Naive thymus-derived CD4-positive, alpha-beta T cell (primary cell): ENCODE measurements at regions not wholly inside any gene's neighbourhood (a gene's known extent, or its start where the extent isn't known, plus 50 kb on each side); places are given as distances from the start of the nearest gene placed in this dataset.

ENCODE experiments used
- ATAC-seq: fragments of 150-1000 bp; cut with Tn5 transposase; 2 replicates; pipeline ENCODE4 v1.10.0; 2021; ENCODE audit warnings: mild to moderate bottlenecking, moderate library complexity
- CTCF ChIA-PET: fragments of 350-600 bp; sonication (Branson Sonifier 250); formaldehyde crosslinking; loops from one replicate; lab custom pipeline; 2021; ENCODE audit warnings: antibody characterized with exemption; lab: Charles Lee
- POLR2A ChIA-PET: fragments of 350-600 bp; sonication (Branson Sonifier 250); formaldehyde crosslinking; loops from one replicate; lab custom pipeline; 2021; ENCODE audit warnings: antibody characterized with exemption, inconsistent platforms; lab: Charles Lee
- DNase-seq, 9 donors: peaks; one replicate each; pipeline versions ENCODE4 v3.0.0 to v3.0.0-alpha.2; 2020 to 2022; ENCODE audit warnings: mixed read lengths in 1 of 9
- H3K27ac ChIP-seq: one replicate; pipeline ENCODE4 v1.7.0; 2013; ENCODE audit warnings: mild to moderate bottlenecking, low read depth, low read length, moderate library complexity
- H3K27me3 ChIP-seq, 2 donors: one replicate each; pipeline ENCODE4 v1.7.0; 2013; ENCODE audit warnings: low read length in 2 of 2, mild to moderate bottlenecking in 2 of 2, moderate library complexity in 2 of 2; ENCODE audit not compliant: control insufficient read depth in 2 of 2, insufficient read depth in 2 of 2
- H3K36me3 ChIP-seq, 3 experiments: 1 replicate in 2 of 3; 2 replicates in 1 of 3; pipeline ENCODE4 v1.7.0; 2013; ENCODE audit warnings: low read length in 3 of 3, mild to moderate bottlenecking in 3 of 3, moderate library complexity in 1 of 3; ENCODE audit not compliant: insufficient read depth in 3 of 3, control insufficient read depth in 2 of 3
- H3K4me1 ChIP-seq, 2 donors: one replicate each; pipeline ENCODE4 v1.7.0; 2013; ENCODE audit warnings: low read length in 2 of 2, mild to moderate bottlenecking in 2 of 2, moderate library complexity in 1 of 2; ENCODE audit not compliant: control insufficient read depth in 2 of 2, insufficient read depth in 2 of 2
- H3K4me3 ChIP-seq: 2 replicates; pipeline ENCODE4 v1.7.0; 2013; ENCODE audit warnings: mild to moderate bottlenecking, low read length
- H3K9me3 ChIP-seq, 3 experiments: 1 replicate in 2 of 3; 2 replicates in 1 of 3; pipeline ENCODE4 v1.7.0; 2013; ENCODE audit warnings: low read length in 3 of 3; ENCODE audit not compliant: control insufficient read depth in 2 of 3
- H3K27ac Mint-ChIP-seq, 9 donors: one replicate each; pipeline ENCODE4 v1.8.0; 2020 to 2022; ENCODE audit warnings: mixed read lengths in 9 of 9, mild to moderate bottlenecking in 8 of 9, moderate library complexity in 5 of 9, inconsistent platforms in 2 of 9
- H3K27me3 Mint-ChIP-seq, 5 donors: one replicate each; pipeline ENCODE4 v1.8.0; 2021 to 2022; ENCODE audit warnings: mixed read lengths in 5 of 5, mild to moderate bottlenecking in 1 of 5
- H3K36me3 Mint-ChIP-seq, 5 donors: one replicate each; pipeline ENCODE4 v1.8.0; 2020 to 2022; ENCODE audit warnings: mixed read lengths in 5 of 5, mild to moderate bottlenecking in 3 of 5, inconsistent platforms in 1 of 5
- H3K4me1 Mint-ChIP-seq, 7 donors: one replicate each; pipeline ENCODE4 v1.8.0; 2020 to 2022; ENCODE audit warnings: mixed read lengths in 7 of 7, mild to moderate bottlenecking in 3 of 7, inconsistent platforms in 1 of 7
- H3K4me3 Mint-ChIP-seq, 10 donors: one replicate each; pipeline ENCODE4 v1.8.0; 2020 to 2022; ENCODE audit warnings: mild to moderate bottlenecking in 10 of 10, mixed read lengths in 10 of 10, moderate library complexity in 6 of 10, inconsistent platforms in 2 of 10
- H3K9me3 Mint-ChIP-seq, 11 donors: one replicate each; pipeline ENCODE4 v1.8.0; 2020 to 2022; ENCODE audit warnings: mixed read lengths in 11 of 11, mild to moderate bottlenecking in 4 of 11, inconsistent platforms in 1 of 11, moderate library complexity in 1 of 11
- intact Hi-C, 2 donors: fragments of 100-400 bp; cut with micrococcal nuclease; formaldehyde crosslinking; loops; one replicate each; pipeline ENCODE4 v1.15.1; 2023

- CTCF ChIA-PET: no interaction called here
- no peaks in the 10 kb centered on the region for H3K36me3 Mint-ChIP-seq
- POLR2A ChIA-PET: no interaction called here
- peaks cover 0 to 7% (median 0%) of the 10 kb centered on the region in 11 donors for H3K9me3 Mint-ChIP-seq
- no peak overlapping the region for H3K27ac Mint-ChIP-seq
- H3K4me3 Mint-ChIP-seq: no peak overlapping the region
- peaks cover 0 to 11% (median 0%) of the 10 kb centered on the region in 5 donors for H3K27me3 Mint-ChIP-seq
- Histone ChIP-seq H3K4me1 (no peaks in the 10 kb centered on the region), H3K9me3 (no peaks in the 10 kb centered on the region), H3K36me3 (no peaks in the 10 kb centered on the region), H3K27me3 (no peaks in the 10 kb centered on the region), H3K27ac (no peak overlapping the region), H3K4me3 (no peak overlapping the region)
- H3K4me1 Mint-ChIP-seq: peaks cover 0 to 6% (median 0%) of the 10 kb centered on the region in 7 donors
- no peak for DNase-seq
- peak; percentile 24 for ATAC-seq
- intact Hi-C loops: no loop called here
Observed at GRCh38 chr6:101001012-101001411, 119.9 kb upstream of the ASCC3 start.

- Mint-ChIP-seq H3K4me3 (no peak overlapping the region), H3K9me3 (peaks cover 0 to 7% (median 0%) of the 10 kb centered on the region in 11 donors), H3K27me3 (peaks cover 0 to 8% (median 0%) of the 10 kb centered on the region in 5 donors), H3K36me3 (no peaks in the 10 kb centered on the region), H3K4me1 (peaks cover 0 to 6% (median 0%) of the 10 kb centered on the region in 7 donors), H3K27ac (no peak overlapping the region)
- no peaks in the 10 kb centered on the region for H3K27me3 ChIP-seq
- H3K4me1 ChIP-seq: no peaks in the 10 kb centered on the region
- POLR2A ChIA-PET: no interaction called here
- DNase-seq (no peak), ATAC-seq (no peak)
- H3K4me3 ChIP-seq: no peak overlapping the region
- H3K9me3 ChIP-seq: no peaks in the 10 kb centered on the region
- no peaks in the 10 kb centered on the region for H3K36me3 ChIP-seq
- intact Hi-C loops: no loop called here
- H3K27ac ChIP-seq: no peak overlapping the region
- CTCF ChIA-PET: no interaction called here
Observed at GRCh38 chr6:101001607-101002006, 120.5 kb upstream of the ASCC3 start.

- no peak overlapping the region for H3K27ac ChIP-seq
- H3K36me3 ChIP-seq: no peaks in the 10 kb centered on the region
- no peak overlapping the region for H3K4me3 ChIP-seq
- Mint-ChIP-seq H3K27me3 (peaks cover 0 to 8% (median 0%) of the 10 kb centered on the region in 5 donors), H3K27ac (no peak overlapping the region), H3K4me1 (peaks cover 0 to 6% (median 0%) of the 10 kb centered on the region in 7 donors), H3K36me3 (no peaks in the 10 kb centered on the region), H3K9me3 (peaks cover 0 to 7% (median 0%) of the 10 kb centered on the region in 11 donors), H3K4me3 (no peak overlapping the region)
- intact Hi-C loops: no loop called here
- H3K9me3 ChIP-seq: no peaks in the 10 kb centered on the region
- DNase-seq: no peak
- no peaks in the 10 kb centered on the region for H3K27me3 ChIP-seq
- CTCF ChIA-PET: no interaction called here
- POLR2A ChIA-PET: no interaction called here
- no peak for ATAC-seq
- no peaks in the 10 kb centered on the region for H3K4me1 ChIP-seq
Observed at GRCh38 chr6:101003075-101003474, 121.9 kb upstream of the ASCC3 start.

GRCh38 chr6:101011186-101011585 lies 130.1 kb upstream of the ASCC3 start:
- Mint-ChIP-seq H3K36me3 (no peaks in the 10 kb centered on the region), H3K4me1 (peaks cover 10 to 35% (median 31%) of the 10 kb centered on the region in 7 donors), H3K4me3 (peak overlapping the region in 9 of 10 donors; percentile 57 to 83 (median 72)), H3K27me3 (no peaks in the 10 kb centered on the region), H3K9me3 (no peaks in the 10 kb centered on the region), H3K27ac (peak overlapping the region in 8 of 9 donors; percentile 63 to 88 (median 74))
- DNase-seq (peak in 6 of 9 donors; percentile 10 to 39 (median 29)), ATAC-seq (peak; percentile 68)
- Histone ChIP-seq H3K4me1 (peaks cover 0 to 21% of the 10 kb centered on the region in 2 donors), H3K36me3 (no peaks in the 10 kb centered on the region), H3K27ac (peak overlapping the region; percentile 18), H3K4me3 (peak overlapping the region; percentile 8), H3K9me3 (no peaks in the 10 kb centered on the region), H3K27me3 (no peaks in the 10 kb centered on the region)
- POLR2A ChIA-PET: no interaction called here
- intact Hi-C loops: loop anchor here in 1 of 2 donors (5.0 kb wide), 1 partner anchor 129 kb away; the partner anchor contains the start of gene ASCC3
- CTCF ChIA-PET: no interaction called here

GRCh38 chr6:101013612-101014195 lies 132.6 kb upstream of the ASCC3 start:
- POLR2A ChIA-PET: no interaction called here
- Histone ChIP-seq H3K4me3 (no peak overlapping the region), H3K36me3 (no peaks in the 10 kb centered on the region), H3K27ac (no peak overlapping the region), H3K4me1 (peaks cover 0 to 21% of the 10 kb centered on the region in 2 donors), H3K27me3 (no peaks in the 10 kb centered on the region), H3K9me3 (no peaks in the 10 kb centered on the region)
- Mint-ChIP-seq H3K4me1 (peaks cover 10 to 35% (median 31%) of the 10 kb centered on the region in 7 donors), H3K9me3 (no peaks in the 10 kb centered on the region), H3K27me3 (no peaks in the 10 kb centered on the region), H3K36me3 (no peaks in the 10 kb centered on the region), H3K4me3 (no peak overlapping the region), H3K27ac (peak overlapping the region in 3 of 9 donors; percentile 23 to 82 (median 48))
- no peak for DNase-seq
- intact Hi-C loops: loop anchor here in 1 of 2 donors (5.0 kb wide), 1 partner anchor 131 kb away; the partner anchor contains the start of gene ASCC3
- no peak for ATAC-seq
- CTCF ChIA-PET: no interaction called here

GRCh38 chr6:101015541-101015940 lies 134.4 kb upstream of the ASCC3 start:
- no peak overlapping the region for H3K27ac ChIP-seq
- Mint-ChIP-seq H3K4me3 (no peak overlapping the region), H3K36me3 (no peaks in the 10 kb centered on the region), H3K4me1 (peaks cover 6 to 34% (median 31%) of the 10 kb centered on the region in 7 donors), H3K9me3 (no peaks in the 10 kb centered on the region), H3K27me3 (no peaks in the 10 kb centered on the region), H3K27ac (no peak overlapping the region)
- ATAC-seq (no peak), DNase-seq (no peak)
- POLR2A ChIA-PET: no interaction called here
- peaks cover 0 to 21% of the 10 kb centered on the region in 2 donors for H3K4me1 ChIP-seq
- no peaks in the 10 kb centered on the region for H3K9me3 ChIP-seq
- H3K4me3 ChIP-seq: no peak overlapping the region
- intact Hi-C loops: no loop called here
- H3K36me3 ChIP-seq: no peaks in the 10 kb centered on the region
- CTCF ChIA-PET: no interaction called here
- no peaks in the 10 kb centered on the region for H3K27me3 ChIP-seq

GRCh38 chr6:101016163-101016562 lies 135.0 kb upstream of the ASCC3 start:
- H3K27me3 Mint-ChIP-seq: no peaks in the 10 kb centered on the region
- H3K9me3 Mint-ChIP-seq: peaks cover 0 to 2% (median 0%) of the 10 kb centered on the region in 11 donors
- DNase-seq (no peak), ATAC-seq (no peak)
- POLR2A ChIA-PET: no interaction called here
- no peaks in the 10 kb centered on the region for H3K36me3 ChIP-seq
- H3K4me3 Mint-ChIP-seq: no peak overlapping the region
- no peak overlapping the region for H3K27ac Mint-ChIP-seq
- peaks cover under 1 to 28% (median 25%) of the 10 kb centered on the region in 7 donors for H3K4me1 Mint-ChIP-seq
- H3K4me1 ChIP-seq: peaks cover 0 to 18% of the 10 kb centered on the region in 2 donors
- H3K36me3 Mint-ChIP-seq: no peaks in the 10 kb centered on the region
- no peak overlapping the region for H3K27ac ChIP-seq
- no peaks in the 10 kb centered on the region for H3K27me3 ChIP-seq
- CTCF ChIA-PET: no interaction called here
- H3K4me3 ChIP-seq: no peak overlapping the region
- intact Hi-C loops: no loop called here
- H3K9me3 ChIP-seq: no peaks in the 10 kb centered on the region
